ENCODE measurements at regions not wholly inside any gene's neighbourhood (a gene's known extent, or its start where the extent isn't known, plus 50 kb on each side); places are given as distances from the start of the nearest gene placed in this dataset.

DNA sequence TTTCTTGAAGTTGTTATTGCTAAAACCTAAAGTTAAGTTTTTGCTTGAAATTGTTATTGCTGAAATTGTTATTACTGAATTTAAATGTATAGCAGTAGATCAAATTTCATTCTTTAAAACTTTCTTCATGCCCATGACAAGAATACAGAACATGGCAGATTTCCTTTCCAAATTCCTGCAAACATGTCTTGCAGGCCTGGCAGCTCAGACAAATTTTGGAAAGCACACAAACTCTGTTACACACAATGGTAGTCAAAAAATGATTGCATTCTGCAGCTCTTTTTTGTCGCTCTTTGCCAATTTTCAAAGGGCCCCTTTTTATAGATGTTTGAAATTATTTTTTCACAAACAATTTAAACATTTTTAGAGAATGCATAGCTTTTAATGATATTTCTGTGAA lies 1292.3 kb upstream of the B3GALT2 start:
- TF ChIP-seq, protein P1, sequence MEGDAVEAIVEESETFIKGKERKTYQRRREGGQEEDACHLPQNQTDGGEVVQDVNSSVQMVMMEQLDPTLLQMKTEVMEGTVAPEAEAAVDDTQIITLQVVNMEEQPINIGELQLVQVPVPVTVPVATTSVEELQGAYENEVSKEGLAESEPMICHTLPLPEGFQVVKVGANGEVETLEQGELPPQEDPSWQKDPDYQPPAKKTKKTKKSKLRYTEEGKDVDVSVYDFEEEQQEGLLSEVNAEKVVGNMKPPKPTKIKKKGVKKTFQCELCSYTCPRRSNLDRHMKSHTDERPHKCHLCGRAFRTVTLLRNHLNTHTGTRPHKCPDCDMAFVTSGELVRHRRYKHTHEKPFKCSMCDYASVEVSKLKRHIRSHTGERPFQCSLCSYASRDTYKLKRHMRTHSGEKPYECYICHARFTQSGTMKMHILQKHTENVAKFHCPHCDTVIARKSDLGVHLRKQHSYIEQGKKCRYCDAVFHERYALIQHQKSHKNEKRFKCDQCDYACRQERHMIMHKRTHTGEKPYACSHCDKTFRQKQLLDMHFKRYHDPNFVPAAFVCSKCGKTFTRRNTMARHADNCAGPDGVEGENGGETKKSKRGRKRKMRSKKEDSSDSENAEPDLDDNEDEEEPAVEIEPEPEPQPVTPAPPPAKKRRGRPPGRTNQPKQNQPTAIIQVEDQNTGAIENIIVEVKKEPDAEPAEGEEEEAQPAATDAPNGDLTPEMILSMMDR (conservative IDR thresholded peaks at IDR 0.05; ENCODE audit: low read length), result no peak
- no peak for TF ChIP-seq EZH2phosphoT487 (IDR thresholded peaks at IDR 0.05; ENCODE audit: borderline replicate concordance, low read depth, low read length)
